ENCODE measurements at regions not wholly inside any gene's neighbourhood (a gene's known extent, or its start where the extent isn't known, plus 50 kb on each side); places are given as distances from the start of the nearest gene placed in this dataset.

GRCh38 chr7:57579454-57579853, 129.5 kb downstream of the ZNF716 start:
- Histone ChIP-seq H3K27me3 (ENCODE audit: insufficient read depth, low read depth) (peaks cover 10% of the 10 kb centered on the region; the same call in 1 of the 2 replicates), H3K4me3 (no peak overlapping the region), H3K9me3 (ENCODE audit: insufficient read depth, low read depth) (no peaks in the 10 kb centered on the region), H3K79me2 (ENCODE audit: low read depth) (no peaks in the 10 kb centered on the region), H3K4me1 (replicated peaks; ENCODE audit: insufficient read depth) (no peaks in the 10 kb centered on the region), H3K27ac (no peak overlapping the region), H3K9me2 (ENCODE audit: insufficient read depth) (no peaks in the 10 kb centered on the region), H3K36me3 (ENCODE audit: low read depth) (no peaks in the 10 kb centered on the region), H3F3A (ENCODE audit: insufficient read depth, low read depth) (no peaks in the 10 kb centered on the region), H4K20me1 (ENCODE audit: insufficient read depth) (no peaks in the 10 kb centered on the region), H3K4me2 (no peak overlapping the region), H2AFZ (no peak overlapping the region)
- TF ChIP-seq EZH2 (IDR thresholded peaks at IDR 0.05; ENCODE audit: low read depth) (no peak), CTCF (conservative IDR thresholded peaks at IDR 0.05) (no peak)
- ChIA-PET CTCF (no interaction called here), POLR2A (ENCODE audit: unreplicated experiment) (no interaction called here)
- intact Hi-C loops (cut with micrococcal nuclease; ENCODE audit: unreplicated experiment): no loop called here
- DNase-seq: no peak
- no TSS peak for BruUV-seq (replicated peaks)

Measured in PC-9 (cell line).